OCI-LY7 (cell line): ENCODE measurements at regions not wholly inside any gene's neighbourhood (a gene's known extent, or its start where the extent isn't known, plus 50 kb on each side); places are given as distances from the start of the nearest gene placed in this dataset.

Source experiments
- BruUV-seq: library from RNA; stranded (reverse); fragments of 400-500 nt; replicated peaks from 2 replicates; lab custom pipeline; 2021; lab: Mats Ljungman, UMichigan
- CTCF ChIA-PET: fragments of 300-600 bp; sonication (Branson Sonifier 250); formaldehyde crosslinking; loops from one replicate; lab custom pipeline; 2022; ENCODE audit warnings: antibody characterized with exemption; ENCODE audit not compliant: unreplicated experiment; lab: Charles Lee
- POLR2A ChIA-PET: fragments of 300-600 bp; sonication (Branson Sonifier 250); formaldehyde crosslinking; loops from one replicate; lab custom pipeline; 2022; ENCODE audit warnings: antibody characterized with exemption; lab: Charles Lee
- DNase-seq: peaks from one replicate; pipeline ENCODE4 v3.0.0-alpha.2; 2015; ENCODE audit warnings: low spot score
- H2AFZ ChIP-seq: fragments of 200-600 bp; sonication (generic), shearing (Covaris generic); 2 replicates; pipeline ENCODE4 v1.6.1; 2014; ENCODE audit warnings: mild to moderate bottlenecking, antibody characterized with exemption, low read length, moderate library complexity
- H3K27ac ChIP-seq: fragments of 200-600 bp; sonication (generic); 2 replicates; pipeline ENCODE4 v1.5.1; 2014; ENCODE audit warnings: mixed run types, low read depth, mild to moderate bottlenecking, moderate library complexity, low read length, inconsistent platforms; ENCODE audit not compliant: poor library complexity, severe bottlenecking
- H3K36me3 ChIP-seq: fragments of 200-600 bp; sonication (generic); 2 replicates; pipeline ENCODE4 v1.6.1; 2014; ENCODE audit warnings: mild to moderate bottlenecking, antibody characterized with exemption, low read length, moderate library complexity, mixed read lengths; ENCODE audit not compliant: insufficient read depth
- H3K4me1 ChIP-seq: fragments of 200-600 bp; sonication (generic); 2 replicates; pipeline ENCODE4 v1.5.1; 2014; ENCODE audit warnings: mild to moderate bottlenecking, low read length; ENCODE audit not compliant: insufficient read depth, poor library complexity, severe bottlenecking
- H3K4me2 ChIP-seq: fragments of 200-600 bp; sonication (generic); 2 replicates; pipeline ENCODE4 v1.6.1; 2014; ENCODE audit warnings: mild to moderate bottlenecking, low read length
- H3K4me3 ChIP-seq: fragments of 200-600 bp; sonication (generic); 2 replicates; pipeline ENCODE4 v1.5.1; 2014; ENCODE audit warnings: mild to moderate bottlenecking, low read depth, low read length; ENCODE audit not compliant: poor library complexity, severe bottlenecking
- H3K79me2 ChIP-seq: fragments of 200-600 bp; sonication (generic); 2 replicates; pipeline ENCODE4 v1.6.1; 2016; ENCODE audit warnings: low read depth, mild to moderate bottlenecking, low read length, moderate library complexity, mixed read lengths; ENCODE audit not compliant: insufficient read depth
- H3K9me2 ChIP-seq: fragments of 200-600 bp; sonication (generic); 2 replicates; pipeline ENCODE4 v1.6.1; 2016; ENCODE audit warnings: mild to moderate bottlenecking, low read length, mixed read lengths; ENCODE audit not compliant: insufficient read depth
- H3K9me3 ChIP-seq: fragments of 200-600 bp; sonication (generic); 2 replicates; pipeline ENCODE4 v1.6.1; 2014; ENCODE audit warnings: mild to moderate bottlenecking, mixed run types, low read length, mixed read lengths
- H4K20me1 ChIP-seq: fragments of 200-600 bp; sonication (generic); 2 replicates; pipeline ENCODE4 v1.6.1; 2014; ENCODE audit warnings: mild to moderate bottlenecking, antibody characterized with exemption, low read length, moderate library complexity, mixed read lengths; ENCODE audit not compliant: insufficient read depth
- CTCF ChIP-seq: fragments of 200-600 bp; sonication (generic); conservative IDR thresholded peaks from 2 replicates; pipeline ENCODE4 v1.5.1; 2014; ENCODE audit warnings: mild to moderate bottlenecking, antibody characterized with exemption, low read length, moderate library complexity, mixed read lengths
- EZH2phosphoT487 ChIP-seq: fragments of 200-600 bp; sonication (generic); IDR thresholded peaks from 2 replicates; pipeline ENCODE4 v1.6.1; 2018; ENCODE audit warnings: low read depth, borderline replicate concordance, mild to moderate bottlenecking, mixed run types, antibody characterized with exemption, low read length, moderate library complexity, mixed read lengths
- intact Hi-C: fragments of 100-400 bp; cut with micrococcal nuclease; formaldehyde crosslinking; loops from one replicate; pipeline ENCODE4 v1.10.0; 2022; ENCODE audit not compliant: unreplicated experiment

GRCh38 chrX:99421796-99422195, 988.3 kb downstream of the PCDH19 start:
- H2AFZ ChIP-seq = no peak overlapping the region
- no peak overlapping the region for H3K27ac ChIP-seq
- H3K9me2 ChIP-seq = no peaks in the 10 kb centered on the region
- CTCF ChIA-PET = no interaction called here
- no peaks in the 10 kb centered on the region for H3K9me3 ChIP-seq
- intact Hi-C loops = no loop called here
- no peak overlapping the region for H3K4me2 ChIP-seq
- H3K4me1 ChIP-seq = no peaks in the 10 kb centered on the region
- no peak for DNase-seq
- POLR2A ChIA-PET = interaction anchor here (1.1 kb wide), 1 partner anchor 18 kb away, joined by 3 read pairs; no protein-coding TSS in a partner anchor
- no peaks in the 10 kb centered on the region for H3K79me2 ChIP-seq
- H3K4me3 ChIP-seq = no peak overlapping the region
- TF ChIP-seq CTCF (no peak), EZH2phosphoT487 (no peak)
- no TSS peak for BruUV-seq
- H3K36me3 ChIP-seq = no peaks in the 10 kb centered on the region
- H4K20me1 ChIP-seq = no peaks in the 10 kb centered on the region

DNA sequence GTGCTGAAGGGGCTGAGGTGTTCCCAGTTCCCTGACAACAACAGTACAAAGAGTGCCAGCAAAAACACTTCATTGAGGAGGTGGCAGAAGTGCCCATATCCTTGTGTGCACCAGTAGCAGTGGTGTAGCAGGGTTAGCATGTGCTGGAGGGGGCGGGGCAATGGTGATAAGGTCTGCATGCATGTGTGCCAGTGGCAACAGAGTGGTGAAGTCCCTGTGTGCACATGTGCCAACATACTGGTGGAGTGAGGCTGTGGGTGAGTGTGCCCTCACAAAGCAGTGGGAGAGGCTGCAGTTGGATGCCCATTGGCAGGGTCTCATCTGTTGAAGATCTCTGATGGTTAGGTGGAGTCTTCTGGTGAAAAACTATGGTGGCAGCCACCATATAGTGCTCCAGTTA, 994.6 kb downstream of the PCDH19 start:
- Histone ChIP-seq H3K9me3 (no peaks in the 10 kb centered on the region), H3K4me2 (no peak overlapping the region), H3K36me3 (no peaks in the 10 kb centered on the region), H2AFZ (no peak overlapping the region), H3K79me2 (no peaks in the 10 kb centered on the region), H3K9me2 (no peaks in the 10 kb centered on the region), H3K4me1 (no peaks in the 10 kb centered on the region), H4K20me1 (no peaks in the 10 kb centered on the region), H3K27ac (no peak overlapping the region), H3K4me3 (no peak overlapping the region)
- intact Hi-C loops = no loop called here
- no peak for DNase-seq
- no TSS peak for BruUV-seq
- POLR2A ChIA-PET = no interaction called here
- CTCF ChIA-PET = no interaction called here
- TF ChIP-seq EZH2phosphoT487 (no peak), CTCF (no peak)

GRCh38 chrX:99413317-99413716, 996.8 kb downstream of the PCDH19 start:
- Histone ChIP-seq H3K4me1 (no peaks in the 10 kb centered on the region), H4K20me1 (no peaks in the 10 kb centered on the region), H2AFZ (no peak overlapping the region), H3K4me3 (no peak overlapping the region), H3K79me2 (no peaks in the 10 kb centered on the region), H3K36me3 (no peaks in the 10 kb centered on the region), H3K9me2 (no peaks in the 10 kb centered on the region), H3K9me3 (no peaks in the 10 kb centered on the region), H3K27ac (no peak overlapping the region), H3K4me2 (no peak overlapping the region)
- CTCF ChIA-PET = no interaction called here
- POLR2A ChIA-PET = no interaction called here
- no TSS peak for BruUV-seq
- no peak for DNase-seq
- TF ChIP-seq CTCF (no peak), EZH2phosphoT487 (no peak)
- intact Hi-C loops = no loop called here
